MM.1S (cell line): ENCODE measurements at regions not wholly inside any gene's neighbourhood (a gene's known extent, or its start where the extent isn't known, plus 50 kb on each side); places are given as distances from the start of the nearest gene placed in this dataset.

Experiments
- DNase-seq: peaks from one replicate; pipeline ENCODE4 v3.0.0-alpha.2; 2015
- H2AFZ ChIP-seq: fragments of 300-600 bp; sonication (generic); 2 replicates; pipeline ENCODE4 v1.6.0; 2016; ENCODE audit warnings: antibody characterized with exemption, low read length
- H3F3A ChIP-seq: fragments of 300-600 bp; sonication (generic); 2 replicates; pipeline ENCODE4 v1.6.1; 2016; ENCODE audit warnings: mild to moderate bottlenecking, antibody characterized with exemption, low read length, moderate library complexity, mixed read lengths; ENCODE audit not compliant: insufficient read depth
- H3K27ac ChIP-seq: fragments of 300-600 bp; sonication (generic); 2 replicates; pipeline ENCODE4 v1.5.1; 2016; ENCODE audit warnings: mild to moderate bottlenecking, low read length
- H3K27me3 ChIP-seq: fragments of 300-600 bp; sonication (generic); replicated peaks from 2 replicates; pipeline ENCODE4 v1.6.0; 2016; ENCODE audit warnings: low read length; ENCODE audit not compliant: insufficient read depth
- H3K36me3 ChIP-seq: fragments of 300-600 bp; sonication (generic); replicated peaks from 2 replicates; pipeline ENCODE4 v1.6.1; 2016; ENCODE audit warnings: mild to moderate bottlenecking, low read length, mixed read lengths; ENCODE audit not compliant: insufficient read depth
- H3K4me1 ChIP-seq: fragments of 300-600 bp; sonication (generic); 2 replicates; pipeline ENCODE4 v1.6.1; 2016; ENCODE audit warnings: low read length, mixed read lengths
- H3K4me2 ChIP-seq: fragments of 300-600 bp; sonication (generic); 2 replicates; pipeline ENCODE4 v1.6.0; 2016; ENCODE audit warnings: low read depth, low read length
- H3K4me3 ChIP-seq: fragments of 300-600 bp; sonication (generic); 2 replicates; pipeline ENCODE4 v1.5.1; 2016; ENCODE audit warnings: low read length, mixed read lengths
- H3K79me2 ChIP-seq: fragments of 300-600 bp; sonication (generic); 2 replicates; pipeline ENCODE4 v1.6.1; 2016; ENCODE audit warnings: mixed run types, low read length, mixed read lengths
- H3K9ac ChIP-seq: fragments of 300-600 bp; sonication (generic); 2 replicates; pipeline ENCODE4 v1.6.1; 2016; ENCODE audit warnings: low read length, mixed read lengths
- H3K9me2 ChIP-seq: fragments of 300-600 bp; sonication (generic); replicated peaks from 2 replicates; pipeline ENCODE4 v1.6.1; 2016; ENCODE audit warnings: mild to moderate bottlenecking, low read length, mixed read lengths; ENCODE audit not compliant: insufficient read depth
- H3K9me3 ChIP-seq: fragments of 300-600 bp; sonication (generic); replicated peaks from 2 replicates; pipeline ENCODE4 v1.6.1; 2016; ENCODE audit warnings: mild to moderate bottlenecking, low read length, mixed read lengths; ENCODE audit not compliant: insufficient read depth
- H4K20me1 ChIP-seq: fragments of 300-600 bp; sonication (generic); 2 replicates; pipeline ENCODE4 v1.6.1; 2016; ENCODE audit warnings: mild to moderate bottlenecking, low read length, moderate library complexity, mixed read lengths; ENCODE audit not compliant: insufficient read depth
- EZH2 ChIP-seq: fragments of 300-600 bp; sonication (generic); optimal IDR thresholded peaks from 2 replicates; pipeline ENCODE3; 2017; ENCODE audit warnings: low read depth, mild to moderate bottlenecking, antibody characterized with exemption, low read length, mixed read lengths
- EZH2phosphoT487 ChIP-seq: fragments of 300-600 bp; sonication (generic); IDR thresholded peaks from 2 replicates; pipeline ENCODE4 v1.6.1; 2018; ENCODE audit warnings: antibody characterized with exemption, low read length
- TF ChIP-seq, protein P1 (sequence below): fragments of 300-600 bp; sonication (generic); IDR thresholded peaks from 2 replicates; pipeline ENCODE4 v1.5.1; 2016; ENCODE audit warnings: antibody characterized with exemption, low read length, mixed read lengths

DNA sequence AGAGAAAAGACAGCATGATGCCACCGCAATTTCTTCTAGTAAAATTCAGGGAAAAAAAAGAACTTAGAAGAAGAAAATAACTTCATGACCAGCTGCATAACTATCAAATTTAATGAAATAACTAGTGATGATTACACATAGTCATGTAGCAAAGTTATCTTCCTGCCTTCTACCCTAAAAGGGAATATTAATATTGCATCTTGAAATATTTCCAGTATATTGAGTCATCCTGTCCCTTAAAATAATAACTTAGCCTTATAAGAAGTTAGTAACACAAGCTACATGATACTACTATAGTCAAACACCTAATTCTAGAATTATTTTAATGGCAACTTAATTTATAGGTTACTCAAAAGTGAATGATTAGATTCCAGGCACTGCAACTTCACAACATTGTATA, 289.2 kb downstream of the KLF12 start:
- no peaks in the 10 kb centered on the region for H3K4me1 ChIP-seq
- DNase-seq = no peak
- H3K9ac ChIP-seq = no peak overlapping the region
- H2AFZ ChIP-seq = no peak overlapping the region
- no peaks in the 10 kb centered on the region for H3K9me3 ChIP-seq
- no peak overlapping the region for H3K27ac ChIP-seq
- no peak overlapping the region for H3K4me2 ChIP-seq
- peaks cover 7% of the 10 kb centered on the region; the same call in 1 of the 2 replicates for H3K36me3 ChIP-seq
- no peaks in the 10 kb centered on the region for H4K20me1 ChIP-seq
- TF ChIP-seq EZH2 (no peak), EZH2phosphoT487 (no peak)
- TF ChIP-seq, protein P1, sequence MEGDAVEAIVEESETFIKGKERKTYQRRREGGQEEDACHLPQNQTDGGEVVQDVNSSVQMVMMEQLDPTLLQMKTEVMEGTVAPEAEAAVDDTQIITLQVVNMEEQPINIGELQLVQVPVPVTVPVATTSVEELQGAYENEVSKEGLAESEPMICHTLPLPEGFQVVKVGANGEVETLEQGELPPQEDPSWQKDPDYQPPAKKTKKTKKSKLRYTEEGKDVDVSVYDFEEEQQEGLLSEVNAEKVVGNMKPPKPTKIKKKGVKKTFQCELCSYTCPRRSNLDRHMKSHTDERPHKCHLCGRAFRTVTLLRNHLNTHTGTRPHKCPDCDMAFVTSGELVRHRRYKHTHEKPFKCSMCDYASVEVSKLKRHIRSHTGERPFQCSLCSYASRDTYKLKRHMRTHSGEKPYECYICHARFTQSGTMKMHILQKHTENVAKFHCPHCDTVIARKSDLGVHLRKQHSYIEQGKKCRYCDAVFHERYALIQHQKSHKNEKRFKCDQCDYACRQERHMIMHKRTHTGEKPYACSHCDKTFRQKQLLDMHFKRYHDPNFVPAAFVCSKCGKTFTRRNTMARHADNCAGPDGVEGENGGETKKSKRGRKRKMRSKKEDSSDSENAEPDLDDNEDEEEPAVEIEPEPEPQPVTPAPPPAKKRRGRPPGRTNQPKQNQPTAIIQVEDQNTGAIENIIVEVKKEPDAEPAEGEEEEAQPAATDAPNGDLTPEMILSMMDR = no peak
- no peaks in the 10 kb centered on the region for H3K79me2 ChIP-seq
- H3K4me3 ChIP-seq = no peak overlapping the region
- H3F3A ChIP-seq = no peaks in the 10 kb centered on the region
- no peaks in the 10 kb centered on the region for H3K27me3 ChIP-seq
- no peaks in the 10 kb centered on the region for H3K9me2 ChIP-seq

DNA sequence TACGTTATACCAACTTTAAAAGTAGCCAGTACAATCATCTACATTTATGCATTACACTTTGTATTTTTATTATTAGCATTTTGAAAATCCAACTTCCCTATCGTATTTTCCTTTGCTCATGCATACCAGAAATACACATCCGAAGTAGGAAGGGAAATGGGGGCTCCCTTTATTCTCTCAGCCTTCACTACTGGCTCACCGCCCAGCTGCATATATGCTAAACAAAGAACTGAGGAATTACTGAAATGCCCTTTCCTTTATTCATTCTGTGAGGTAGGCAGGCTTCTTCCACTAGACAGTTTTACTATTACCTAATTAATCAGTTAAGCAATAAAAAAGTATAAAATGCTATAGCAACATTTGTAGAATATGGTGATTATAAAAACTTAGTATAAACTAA, 291.6 kb downstream of the KLF12 start:
- H3K79me2 ChIP-seq = no peaks in the 10 kb centered on the region
- no peaks in the 10 kb centered on the region for H3K9me2 ChIP-seq
- no peaks in the 10 kb centered on the region for H4K20me1 ChIP-seq
- H2AFZ ChIP-seq = no peak overlapping the region
- H3K27me3 ChIP-seq = no peaks in the 10 kb centered on the region
- no peaks in the 10 kb centered on the region for H3K4me1 ChIP-seq
- no peak for DNase-seq
- no peak overlapping the region for H3K9ac ChIP-seq
- no peak overlapping the region for H3K27ac ChIP-seq
- H3K4me2 ChIP-seq = no peak overlapping the region
- TF ChIP-seq EZH2 (no peak), EZH2phosphoT487 (no peak)
- TF ChIP-seq, protein P1 = no peak
- peaks cover 7% of the 10 kb centered on the region; the same call in 1 of the 2 replicates for H3K36me3 ChIP-seq
- no peaks in the 10 kb centered on the region for H3F3A ChIP-seq
- H3K4me3 ChIP-seq = no peak overlapping the region
- no peaks in the 10 kb centered on the region for H3K9me3 ChIP-seq

DNA sequence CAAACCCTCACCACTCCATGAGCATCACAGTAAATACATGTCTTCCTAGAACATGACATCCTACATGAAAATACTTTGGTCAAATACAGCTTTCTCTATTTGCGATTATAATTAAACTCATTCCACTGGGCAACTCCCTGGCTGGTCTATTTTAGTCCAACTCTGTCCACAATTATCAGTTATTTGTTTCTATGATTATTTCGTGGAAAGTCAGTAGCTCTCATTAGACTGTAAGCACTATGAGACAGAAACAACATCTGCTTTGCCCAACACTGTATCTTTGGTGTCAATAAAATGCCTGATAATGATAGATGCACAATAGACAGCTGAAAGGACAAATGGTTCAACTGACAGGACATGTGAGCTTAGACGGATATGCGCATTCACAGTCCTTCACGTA, 292.0 kb downstream of the KLF12 start:
- Histone ChIP-seq H3K4me2 (no peak overlapping the region), H3K4me1 (no peaks in the 10 kb centered on the region), H4K20me1 (no peaks in the 10 kb centered on the region), H3K27me3 (no peaks in the 10 kb centered on the region), H3K36me3 (peaks cover 7% of the 10 kb centered on the region; the same call in 1 of the 2 replicates), H3K9me2 (no peaks in the 10 kb centered on the region), H3K9me3 (no peaks in the 10 kb centered on the region), H3K27ac (no peak overlapping the region), H3F3A (no peaks in the 10 kb centered on the region), H2AFZ (no peak overlapping the region), H3K79me2 (no peaks in the 10 kb centered on the region), H3K9ac (no peak overlapping the region), H3K4me3 (no peak overlapping the region)
- TF ChIP-seq, protein P1 = no peak
- TF ChIP-seq EZH2 (no peak), EZH2phosphoT487 (no peak)
- no peak for DNase-seq
